H9 (cell line): ENCODE measurements at regions not wholly inside any gene's neighbourhood (a gene's known extent, or its start where the extent isn't known, plus 50 kb on each side); places are given as distances from the start of the nearest gene placed in this dataset.

Experiments used
- DNase-seq: peaks from one replicate; pipeline ENCODE4 v3.0.0-alpha.2; 2017
- H2AFZ ChIP-seq: one replicate; pipeline ENCODE4 v1.6.1; 2013; ENCODE audit warnings: mild to moderate bottlenecking, low read length, control low read depth, moderate library complexity
- H2AK5ac ChIP-seq: 2 replicates; pipeline ENCODE4 v1.6.1; 2013; ENCODE audit warnings: low read length, control low read depth, mixed read lengths; ENCODE audit not compliant: insufficient read length
- H2BK120ac ChIP-seq: one replicate; pipeline ENCODE4 v1.6.1; 2013; ENCODE audit warnings: low read depth, mild to moderate bottlenecking, low read length, control low read depth, inconsistent platforms; ENCODE audit not compliant: poor library complexity, severe bottlenecking
- H2BK12ac ChIP-seq: 2 replicates; pipeline ENCODE4 v1.6.1; 2013; ENCODE audit warnings: low read length, control low read depth, mixed read lengths, low read depth; ENCODE audit not compliant: insufficient read length
- H2BK15ac ChIP-seq: 2 replicates; pipeline ENCODE4 v1.6.1; 2013; ENCODE audit warnings: low read depth, low read length, control low read depth
- H2BK20ac ChIP-seq: one replicate; pipeline ENCODE4 v1.6.1; 2013; ENCODE audit warnings: low read depth, mild to moderate bottlenecking, low read length, control low read depth, inconsistent platforms; ENCODE audit not compliant: poor library complexity, severe bottlenecking
- H2BK5ac ChIP-seq: 2 replicates; pipeline ENCODE4 v1.6.1; 2013; ENCODE audit warnings: low read length, control low read depth, mixed read lengths; ENCODE audit not compliant: insufficient read length
- H3K14ac ChIP-seq: 2 replicates; pipeline ENCODE4 v1.6.1; 2013; ENCODE audit warnings: low read length, control low read depth; ENCODE audit not compliant: insufficient read depth
- H3K18ac ChIP-seq: 2 replicates; pipeline ENCODE4 v1.6.1; 2013; ENCODE audit warnings: low read depth, mild to moderate bottlenecking, mixed read lengths, low read length, control low read depth; ENCODE audit not compliant: insufficient read length
- H3K23ac ChIP-seq: 2 replicates; pipeline ENCODE4 v1.6.1; 2013; ENCODE audit warnings: low read length, control low read depth, mixed read lengths, low read depth; ENCODE audit not compliant: insufficient read length
- H3K23me2 ChIP-seq: 2 replicates; pipeline ENCODE4 v1.6.1; 2013; ENCODE audit warnings: low read depth, mild to moderate bottlenecking, mixed read lengths, low read length, control low read depth; ENCODE audit not compliant: insufficient read length, poor library complexity, severe bottlenecking
- H3K27ac ChIP-seq: 2 replicates; pipeline ENCODE4 v1.5.1; 2013; ENCODE audit warnings: low read length, control low read depth, mixed read lengths, low read depth; ENCODE audit not compliant: insufficient read length
- H3K27me3 ChIP-seq: 2 replicates; pipeline ENCODE4 v1.6.1; 2013; ENCODE audit warnings: low read length, control low read depth, inconsistent platforms; ENCODE audit not compliant: insufficient read depth
- H3K4ac ChIP-seq: 2 replicates; pipeline ENCODE4 v1.6.1; 2013; ENCODE audit warnings: low read depth, mild to moderate bottlenecking, control low read depth, inconsistent platforms, low read length, moderate library complexity
- H3K4me1 ChIP-seq: 2 replicates; pipeline ENCODE4 v1.6.1; 2013; ENCODE audit warnings: low read length, control low read depth, inconsistent platforms; ENCODE audit not compliant: insufficient read depth
- H3K4me2 ChIP-seq: 2 replicates; pipeline ENCODE4 v1.6.1; 2013; ENCODE audit warnings: low read length, control low read depth, mixed read lengths; ENCODE audit not compliant: insufficient read length, insufficient read depth
- H3K56ac ChIP-seq: 2 replicates; pipeline ENCODE4 v1.6.1; 2013; ENCODE audit warnings: low read depth, mild to moderate bottlenecking, mixed read lengths, low read length, control low read depth; ENCODE audit not compliant: insufficient read length
- H3K79me1 ChIP-seq: 2 replicates; pipeline ENCODE4 v1.6.1; 2013; ENCODE audit warnings: low read depth, mild to moderate bottlenecking, moderate library complexity, low read length, control low read depth, inconsistent platforms; ENCODE audit not compliant: insufficient read depth, poor library complexity, severe bottlenecking
- H3K79me2 ChIP-seq: 2 replicates; pipeline ENCODE4 v1.6.1; 2013; ENCODE audit warnings: low read length, control low read depth, inconsistent platforms; ENCODE audit not compliant: insufficient read depth
- H3K9ac ChIP-seq: 2 replicates; pipeline ENCODE4 v1.6.1; 2013; ENCODE audit warnings: low read length, control low read depth, mixed read lengths; ENCODE audit not compliant: insufficient read length; ENCODE audit errors: extremely low read depth
- H3K9me3 ChIP-seq: one replicate; pipeline ENCODE4 v1.6.1; 2013; ENCODE audit warnings: low read depth, low read length, inconsistent platforms; ENCODE audit not compliant: control insufficient read depth
- H3T11ph ChIP-seq: one replicate; pipeline ENCODE4 v1.6.1; 2013; ENCODE audit warnings: mild to moderate bottlenecking, low read length, control low read depth, inconsistent platforms
- H4K20me1 ChIP-seq: one replicate; pipeline ENCODE4 v1.6.1; 2013; ENCODE audit not compliant: control insufficient read depth, insufficient read length, insufficient read depth
- H4K5ac ChIP-seq: 2 replicates; pipeline ENCODE4 v1.6.1; 2013; ENCODE audit warnings: low read depth, mild to moderate bottlenecking, mixed read lengths, low read length, control low read depth; ENCODE audit not compliant: insufficient read length
- H4K8ac ChIP-seq: replicated peaks from 2 replicates; pipeline ENCODE4 v1.6.1; 2013; ENCODE audit warnings: low read length, control low read depth, mixed read lengths, low read depth; ENCODE audit not compliant: insufficient read length
- H4K91ac ChIP-seq: 2 replicates; pipeline ENCODE4 v1.6.1; 2013; ENCODE audit warnings: low read depth, mild to moderate bottlenecking, moderate library complexity, mixed read lengths, low read length, control low read depth; ENCODE audit not compliant: insufficient read length
- H3K27ac Mint-ChIP-seq, 3 experiments: 2 replicates in 2 of 3; 3 replicates in 1 of 3; pipeline ENCODE4 v1.8.0; 2020 to 2021; ENCODE audit warnings: mixed read lengths in 3 of 3, mild to moderate bottlenecking in 1 of 3, moderate library complexity in 1 of 3
- H3K27me3 Mint-ChIP-seq: 2 replicates; pipeline ENCODE4 v1.8.0; 2021; ENCODE audit warnings: low read depth, mild to moderate bottlenecking, moderate library complexity, mixed read lengths
- H3K36me3 Mint-ChIP-seq, 3 experiments: 2 replicates in 2 of 3; 3 replicates in 1 of 3; pipeline ENCODE4 v1.8.0; 2020 to 2021; ENCODE audit warnings: low read depth in 3 of 3, mixed read lengths in 3 of 3; ENCODE audit not compliant: insufficient read depth in 1 of 3
- H3K4me1 Mint-ChIP-seq, 2 experiments: 2 replicates each; pipeline ENCODE4 v1.8.0; 2020; ENCODE audit warnings: mixed read lengths in 2 of 2
- H3K4me3 Mint-ChIP-seq, 2 experiments: 2 replicates in 1 of 2; 3 replicates in 1 of 2; pipeline ENCODE4 v1.8.0; 2020 to 2021; ENCODE audit warnings: mild to moderate bottlenecking in 2 of 2, mixed read lengths in 2 of 2, moderate library complexity in 1 of 2
- H3K9me3 Mint-ChIP-seq, 2 experiments: 2 replicates in 1 of 2; 3 replicates in 1 of 2; pipeline ENCODE4 v1.8.0; 2020; ENCODE audit warnings: mild to moderate bottlenecking in 2 of 2, mixed read lengths in 2 of 2, moderate library complexity in 1 of 2
- CTCF ChIP-seq: fragments of 200-600 bp; sonication (generic); conservative IDR thresholded peaks from 3 replicates; pipeline ENCODE4 v1.8.0; 2021; ENCODE audit warnings: antibody characterized with exemption, mild to moderate bottlenecking
- WGBS: extraction: QIAGEN DNeasy Blood & Tissue Kit; methylation state at CpG from one replicate; pipeline ENCODE4 v1.1.7; 2013; ENCODE audit warnings: missing lambda C conversion rate, low lambda C conversion rate, mixed read lengths; ENCODE audit not compliant: insufficient read length; ENCODE audit errors: extremely low coverage; 5-methylcytosine and 5-hydroxymethylcytosine counted together

DNA sequence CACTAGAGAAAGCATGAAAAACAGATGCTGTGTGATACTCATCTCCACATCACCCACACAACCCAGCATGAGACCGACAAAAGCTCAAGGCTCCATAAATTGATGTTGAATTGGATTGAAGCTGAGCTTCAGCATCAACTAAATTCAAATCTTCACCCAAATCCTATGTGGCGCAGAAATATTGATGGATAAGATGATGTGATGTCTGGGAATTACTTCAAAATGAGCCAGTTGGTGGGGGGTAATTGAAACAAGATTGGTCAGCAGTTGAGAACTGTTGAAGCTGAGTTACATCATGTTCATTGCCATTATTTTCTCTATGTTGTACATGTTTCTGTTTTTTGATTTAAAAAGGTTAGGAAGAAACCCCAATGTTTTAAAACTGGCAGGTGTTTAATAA is 166.5 kb upstream of the STS start:
- TF ChIP-seq CTCF: no peak
- Mint-ChIP-seq H3K27ac (no peak overlapping the region), H3K4me3 (no peak overlapping the region), H3K9me3 (peaks cover 0 to 2% of the 10 kb centered on the region in 2 experiments; a peak in 1 of 5 replicates), H3K4me1 (peaks cover 4 to 5% of the 10 kb centered on the region in 2 experiments), H3K36me3 (no peaks in the 10 kb centered on the region), H3K27me3 (no peaks in the 10 kb centered on the region)
- no peak overlapping the region for H2AFZ ChIP-seq
- H2BK20ac ChIP-seq: no peak overlapping the region
- H2BK120ac ChIP-seq: no peak overlapping the region
- no peak overlapping the region for H3K9ac ChIP-seq
- no peaks in the 10 kb centered on the region for H3K9me3 ChIP-seq
- H2BK12ac ChIP-seq: no peak overlapping the region
- no peak overlapping the region for H4K5ac ChIP-seq
- no peaks in the 10 kb centered on the region for H3K4me1 ChIP-seq
- no peaks in the 10 kb centered on the region for H3K23me2 ChIP-seq
- H3K14ac ChIP-seq: no peak overlapping the region
- H2BK15ac ChIP-seq: no peak overlapping the region
- H3K27ac ChIP-seq: no peak overlapping the region
- no peaks in the 10 kb centered on the region for H3K27me3 ChIP-seq
- WGBS: no CpG with 5 or more reads among the region's 2 CpGs
- H2BK5ac ChIP-seq: no peak overlapping the region
- H4K91ac ChIP-seq: no peak overlapping the region
- no peak for DNase-seq
- no peaks in the 10 kb centered on the region for H3K79me1 ChIP-seq
- H3K18ac ChIP-seq: no peak overlapping the region
- no peaks in the 10 kb centered on the region for H4K20me1 ChIP-seq
- no peak overlapping the region for H4K8ac ChIP-seq
- no peak overlapping the region for H2AK5ac ChIP-seq
- no peak overlapping the region for H3K56ac ChIP-seq
- no peaks in the 10 kb centered on the region for H3K79me2 ChIP-seq
- no peak overlapping the region for H3K23ac ChIP-seq
- H3T11ph ChIP-seq: no peak overlapping the region
- H3K4ac ChIP-seq: no peak overlapping the region
- H3K4me2 ChIP-seq: no peak overlapping the region
